ENCODE measurements at regions not wholly inside any gene's neighbourhood (a gene's known extent, or its start where the extent isn't known, plus 50 kb on each side); places are given as distances from the start of the nearest gene placed in this dataset.
A peak's percentile ranks its signal among the peaks of the same experiment; 100 is the strongest.
"Not testable (repeated sequence)": the region's sequence is repeated elsewhere in the genome, so short reads cannot be mapped to it uniquely, and the experiment has no call there.

DNA sequence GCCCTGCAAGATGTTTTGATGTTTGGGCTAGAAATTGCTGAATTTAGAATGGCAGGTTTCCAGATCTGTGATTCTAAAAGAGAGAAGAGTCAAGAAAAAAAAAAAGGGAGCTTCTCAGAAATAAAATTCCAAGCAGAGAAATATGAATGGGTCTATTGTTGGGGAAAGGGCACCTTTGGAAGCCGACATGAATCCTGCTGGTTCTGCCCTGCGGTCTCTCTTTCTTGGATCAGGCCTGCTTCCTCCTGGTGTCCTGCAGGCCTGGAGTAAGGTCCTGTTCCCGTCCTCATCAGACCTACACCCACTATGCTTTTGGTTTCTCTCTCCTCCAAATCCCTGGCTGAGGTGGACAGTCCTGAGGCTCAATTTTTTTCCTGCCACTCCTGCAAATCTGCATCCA lies 109.8 kb upstream of the TRIM2 start:
- Histone ChIP-seq H3K27me3 (no peaks in the 10 kb centered on the region), H3K4me2 (no peak overlapping the region), H3K36me3 (no peaks in the 10 kb centered on the region), H3K27ac (no peak overlapping the region), H3K4me1 (peaks cover 0 to 5% (median 0%) of the 10 kb centered on the region in 10 experiments; a peak in 2 of 20 replicates), H4K20me1 (no peaks in the 10 kb centered on the region), H3K9me3 (replicated peaks in 1 of 11) (no peaks in the 10 kb centered on the region), H3K4me3 (no peak overlapping the region), H3K9ac (no peak overlapping the region)
- no peak for TF ChIP-seq Cebpa-rat (IDR thresholded peaks at IDR 0.05)

DNA sequence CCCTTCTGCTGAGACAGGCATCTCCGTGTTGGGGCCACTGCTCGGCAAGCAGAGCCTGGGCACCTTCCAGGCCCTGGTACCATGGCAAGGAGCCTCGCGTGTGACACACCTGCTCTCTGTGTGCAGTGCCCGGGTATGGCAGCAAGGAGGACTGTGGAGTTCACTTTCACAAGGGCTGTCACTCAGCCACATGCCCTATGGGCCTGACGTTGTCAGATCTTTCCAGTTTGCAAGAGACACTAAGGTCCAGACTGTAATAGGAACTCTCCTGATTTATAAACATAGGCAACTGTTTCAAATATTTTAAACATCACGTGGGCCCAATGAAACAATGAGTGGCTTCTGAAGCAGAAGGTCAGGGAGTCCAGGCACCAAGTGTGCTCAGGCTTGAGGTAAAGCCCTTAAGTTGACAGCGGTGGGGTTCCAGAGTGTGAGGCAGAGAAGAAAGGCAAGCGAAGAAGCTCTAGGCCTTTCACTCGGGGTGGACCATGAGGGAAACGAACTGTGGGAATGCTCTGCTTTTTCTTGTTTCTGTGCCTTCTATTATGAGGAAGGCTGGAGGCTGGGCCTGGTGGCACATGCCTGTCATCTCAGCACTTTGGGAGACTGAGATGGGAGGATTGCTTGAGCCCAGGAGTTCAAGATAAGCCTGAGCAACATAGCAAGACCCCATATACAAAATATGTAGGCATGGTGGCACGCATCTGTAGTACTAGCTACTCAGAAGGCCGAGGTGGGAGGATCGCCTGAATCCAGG lies 108.6 kb upstream of the TRIM2 start:
- H3K4me3 ChIP-seq = no peak overlapping the region
- H3K36me3 ChIP-seq = no peaks in the 10 kb centered on the region
- H3K27me3 ChIP-seq = no peaks in the 10 kb centered on the region

DNA sequence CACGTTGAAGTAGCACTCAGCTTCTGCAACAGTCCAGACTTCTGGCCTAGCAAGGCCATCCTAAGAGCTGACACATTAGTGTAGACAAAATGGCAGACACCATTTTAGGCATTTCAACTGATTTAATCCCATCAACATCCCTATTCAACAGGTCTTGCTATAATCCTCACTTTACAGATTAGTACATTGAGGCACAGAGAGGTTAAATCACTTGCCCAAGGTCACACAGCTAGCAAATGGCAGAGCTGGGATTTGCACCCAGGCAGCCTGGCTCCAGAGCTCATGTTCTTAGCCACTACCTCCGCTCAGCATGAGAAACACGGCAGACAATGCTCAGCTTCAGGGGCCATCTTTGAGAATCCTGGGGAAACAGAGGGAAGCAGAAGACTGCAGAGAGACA lies 107.9 kb upstream of the TRIM2 start:
- H3K4me2 ChIP-seq = no peak overlapping the region
- TF ChIP-seq Cebpa-rat (IDR thresholded peaks at IDR 0.05) = no peak
- no peaks in the 10 kb centered on the region for H3K36me3 ChIP-seq
- no peak overlapping the region for H3K9ac ChIP-seq
- H4K20me1 ChIP-seq = no peaks in the 10 kb centered on the region
- no peaks in the 10 kb centered on the region for H3K27me3 ChIP-seq
- no peak overlapping the region for H3K27ac ChIP-seq
- no peak overlapping the region for H3K4me3 ChIP-seq
- H3K4me1 ChIP-seq = no peaks in the 10 kb centered on the region; a peak in 1 of 20 replicates
- no peaks in the 10 kb centered on the region; a peak in 2 of 22 replicates for H3K9me3 ChIP-seq (replicated peaks in 1 of 11)

More for the DNA sequence above, 108.6 kb upstream of the TRIM2 start:
- no peaks in the 10 kb centered on the region for H4K20me1 ChIP-seq
- peaks cover 0 to 3% (median 0%) of the 10 kb centered on the region in 10 experiments; a peak in 2 of 20 replicates for H3K4me1 ChIP-seq
- H3K27ac ChIP-seq = no peak overlapping the region
- no peak for TF ChIP-seq Cebpa-rat (IDR thresholded peaks at IDR 0.05)
- no peak overlapping the region for H3K4me2 ChIP-seq
- H3K9ac ChIP-seq = no peak overlapping the region
- no peaks in the 10 kb centered on the region; a peak in 2 of 22 replicates for H3K9me3 ChIP-seq (replicated peaks in 1 of 11)

DNA sequence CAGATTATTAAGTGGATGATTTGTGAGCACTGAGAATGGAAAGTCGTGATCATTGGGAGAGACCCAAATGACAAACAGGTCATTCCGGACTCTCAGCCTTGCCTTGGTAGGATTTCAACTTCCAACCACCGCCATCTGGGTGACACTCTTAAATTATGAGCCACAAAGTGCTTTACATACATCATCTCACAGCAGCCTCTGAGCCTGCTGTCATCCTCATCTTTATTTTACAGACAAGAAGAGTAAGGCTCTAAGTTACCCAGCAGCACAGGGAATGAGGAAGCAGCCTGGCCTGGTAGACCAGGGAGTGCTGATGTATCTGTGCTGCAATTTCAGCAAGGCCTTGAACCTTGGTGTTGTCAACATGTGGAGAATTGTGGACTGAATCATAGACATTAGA lies 105.8 kb upstream of the TRIM2 start:
- Histone ChIP-seq H3K4me1 (no peaks in the 10 kb centered on the region), H3K27ac (no peak overlapping the region), H3K9me3 (replicated peaks in 1 of 11) (no peaks in the 10 kb centered on the region; a peak in 2 of 22 replicates), H3K4me3 (no peak overlapping the region), H3K4me2 (no peak overlapping the region), H3K9ac (no peak overlapping the region), H3K27me3 (no peaks in the 10 kb centered on the region), H3K36me3 (no peaks in the 10 kb centered on the region), H4K20me1 (no peaks in the 10 kb centered on the region)
- no peak for TF ChIP-seq Cebpa-rat (IDR thresholded peaks at IDR 0.05)

DNA sequence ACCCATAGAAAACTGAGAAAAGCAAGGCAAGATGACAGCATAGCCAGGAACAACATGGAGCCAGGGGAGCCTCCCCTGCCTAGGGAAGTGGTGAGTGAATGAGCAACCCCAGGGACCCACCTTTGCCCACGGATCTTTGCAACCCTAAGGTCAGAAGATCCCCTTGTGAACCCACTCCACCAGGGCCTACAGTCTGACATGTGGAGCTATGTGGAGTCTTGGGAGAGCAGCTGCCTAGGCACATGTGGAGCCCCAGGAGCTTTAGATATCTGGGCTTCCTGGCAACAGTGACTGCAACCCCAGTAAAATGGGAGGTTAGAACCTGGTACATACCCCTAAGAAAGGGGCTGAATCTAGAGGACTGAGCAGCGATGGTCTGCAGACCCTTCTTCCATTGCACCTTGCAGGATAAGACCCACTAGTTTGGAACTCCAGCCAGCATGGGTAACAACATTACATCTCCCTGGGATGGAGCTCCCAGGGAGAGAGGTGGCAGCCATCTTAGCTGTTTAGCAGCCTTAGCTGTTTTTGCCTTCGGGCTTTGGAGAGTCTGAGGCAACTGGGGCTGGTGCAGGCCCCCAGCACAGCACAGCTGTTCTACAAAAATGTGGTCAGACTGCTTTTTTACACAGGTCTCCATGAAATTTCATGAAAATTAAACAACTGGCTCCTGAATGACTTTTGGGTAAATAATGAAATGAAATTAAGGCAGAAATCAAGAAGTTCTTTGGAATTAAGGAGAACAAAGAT lies 104.7 kb upstream of the TRIM2 start:
- no peak overlapping the region for H3K27ac ChIP-seq
- no peak overlapping the region for H3K4me3 ChIP-seq
- H3K9me3 ChIP-seq (replicated peaks in 1 of 11) = peaks cover 0 to 5% (median 2%) of the 10 kb centered on the region in 11 experiments; a peak in 9 of 22 replicates
- H3K27me3 ChIP-seq = no peaks in the 10 kb centered on the region
- no peak for TF ChIP-seq Cebpa-rat (IDR thresholded peaks at IDR 0.05)
- H3K9ac ChIP-seq = no peak overlapping the region
- no peak overlapping the region for H3K4me2 ChIP-seq
- H3K4me1 ChIP-seq = no peaks in the 10 kb centered on the region
- no peaks in the 10 kb centered on the region for H4K20me1 ChIP-seq
- H3K36me3 ChIP-seq = no peaks in the 10 kb centered on the region

DNA sequence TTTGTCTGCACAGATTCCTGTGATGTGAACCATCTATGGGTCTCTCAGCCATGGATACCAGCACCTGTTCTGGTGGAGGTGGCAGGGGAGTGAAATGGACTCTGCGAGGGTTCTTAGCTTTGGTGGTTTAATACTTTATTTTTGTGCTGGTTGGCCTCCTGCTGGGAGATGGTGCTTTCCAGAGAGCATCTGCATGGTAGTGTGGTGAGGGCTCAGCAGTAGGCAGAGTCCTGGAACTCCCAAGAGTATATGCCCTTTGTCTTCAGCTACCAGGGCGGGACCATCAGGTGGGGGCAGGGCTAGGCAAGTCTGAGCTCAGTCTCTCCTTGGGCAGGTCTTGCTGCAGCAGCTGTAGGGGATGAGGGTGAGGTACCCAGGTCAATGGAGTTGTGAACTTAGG lies 97.5 kb upstream of the TRIM2 start:
- H3K27ac ChIP-seq, H4K20me1 ChIP-seq: not testable (repeated sequence)
- H3K4me1 ChIP-seq = peaks cover 0 to 47% (median 23%) of the 10 kb centered on the region in 10 experiments; a peak in 14 of 20 replicates

DNA sequence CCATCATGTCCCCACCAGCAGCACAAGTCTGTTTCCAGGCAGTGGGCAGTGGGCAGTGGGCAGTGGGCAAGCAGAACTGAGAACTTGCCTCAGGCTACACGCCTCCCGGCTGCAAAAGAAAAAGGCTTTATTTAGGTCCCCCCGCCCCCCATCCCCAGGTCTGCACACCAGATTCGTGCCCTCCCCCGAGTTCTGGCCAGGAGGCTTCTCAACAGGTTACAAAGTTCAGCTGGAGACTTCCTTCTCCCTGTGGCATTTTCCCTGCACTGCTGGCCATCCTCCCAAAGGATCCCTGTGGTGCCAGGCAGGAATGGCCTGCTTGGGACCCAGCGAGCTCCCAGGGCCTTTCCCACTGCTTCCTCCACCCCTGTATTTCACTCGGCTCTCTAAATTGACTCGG lies 97.0 kb upstream of the TRIM2 start:
- Histone ChIP-seq H3K9ac (no peak overlapping the region), H3K27me3 (0 out of 22 replicates have a peak, but pooled peaks cover 0 to 5% (median 0%) of the 10 kb centered on the region in 11 experiments), H4K20me1 (no peaks in the 10 kb centered on the region), H3K9me3 (replicated peaks in 1 of 11) (peaks cover 20 to 30% (median 26%) of the 10 kb centered on the region in 11 experiments), H3K36me3 (0 out of 22 replicates have a peak, but pooled peaks cover 0 to 4% (median 0%) of the 10 kb centered on the region in 11 experiments), H3K27ac (no peak overlapping the region), H3K4me2 (peak overlapping the region in 7 of 11 experiments; percentile 26 to 61 (median 37); a peak in 11 of 22 replicates), H3K4me3 (no peak overlapping the region), H3K4me1 (peaks cover 0 to 53% (median 29%) of the 10 kb centered on the region in 10 experiments; a peak in 15 of 20 replicates)
- no peak for TF ChIP-seq Cebpa-rat (IDR thresholded peaks at IDR 0.05)

More for the DNA sequence above, 97.5 kb upstream of the TRIM2 start:
- Histone ChIP-seq H3K4me2 (peak overlapping the region in 7 of 11 experiments; percentile 26 to 61 (median 37); a peak in 11 of 22 replicates), H3K9me3 (replicated peaks in 1 of 11) (peaks cover 20 to 30% (median 26%) of the 10 kb centered on the region in 11 experiments)
- not testable (repeated sequence) for H3K36me3 ChIP-seq, H3K4me3 ChIP-seq, H3K27me3 ChIP-seq, H3K9ac ChIP-seq

DNA sequence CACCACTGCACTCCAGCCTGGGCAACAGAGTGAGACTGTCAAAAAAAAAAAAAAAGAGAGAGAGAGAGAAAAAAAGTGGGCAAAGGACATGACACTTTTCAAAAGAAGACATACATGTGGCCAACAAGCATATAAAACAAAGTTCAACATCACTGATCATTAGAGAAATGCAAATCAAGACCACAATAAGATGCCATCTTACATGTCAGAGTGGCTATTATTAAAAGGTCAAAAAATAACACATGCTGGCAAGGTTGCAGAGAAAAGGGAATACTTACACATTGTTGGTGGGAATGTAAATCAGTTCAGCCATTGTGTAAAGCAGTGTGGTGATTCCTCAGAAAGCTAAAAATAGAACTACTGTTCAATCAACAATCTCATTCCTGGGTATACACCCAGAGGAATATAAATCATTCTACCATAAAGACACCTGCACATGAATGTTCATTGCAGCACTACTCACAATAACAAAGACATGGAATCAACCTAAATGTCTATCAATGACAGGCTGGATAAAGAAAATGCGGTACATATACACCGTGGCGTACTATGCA lies 94.9 kb upstream of the TRIM2 start:
- H3K4me1 ChIP-seq = peaks cover 13 to 74% (median 49%) of the 10 kb centered on the region in 10 experiments; a peak in 19 of 20 replicates
- H3K36me3 ChIP-seq = 0 out of 22 replicates have a peak, but pooled peaks cover 0 to 4% (median 0%) of the 10 kb centered on the region in 11 experiments

DNA sequence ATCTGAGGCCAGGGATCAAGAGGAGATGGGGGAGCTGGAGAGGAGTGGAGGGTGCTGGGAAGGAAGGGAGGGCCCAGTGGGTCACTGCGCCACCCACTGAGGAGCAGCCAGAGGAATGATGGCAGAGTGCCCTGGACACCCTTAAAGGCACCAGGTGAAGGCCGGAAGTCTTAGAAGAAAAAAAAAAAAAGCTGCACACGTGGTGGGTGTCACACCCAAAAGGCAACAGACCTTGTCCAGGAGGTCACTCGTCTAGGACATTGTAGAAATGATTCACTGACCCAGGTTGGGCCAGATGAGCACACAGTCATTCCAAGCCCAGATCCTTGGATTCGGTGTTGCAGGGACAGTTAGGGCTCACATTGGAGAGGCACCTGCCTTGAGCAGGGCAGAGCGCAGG lies 93.5 kb upstream of the TRIM2 start:
- Histone ChIP-seq H3K4me2 (peak overlapping the region in 8 of 11 experiments; percentile 69 to 82 (median 76); a peak in 14 of 22 replicates), H3K27me3 (peaks cover 0 to 20% (median 0%) of the 10 kb centered on the region in 11 experiments; a peak in 2 of 22 replicates), H3K36me3 (no peaks in the 10 kb centered on the region), H3K9me3 (replicated peaks in 1 of 11) (peaks cover 8 to 17% (median 12%) of the 10 kb centered on the region in 11 experiments), H4K20me1 (no peaks in the 10 kb centered on the region), H3K9ac (no peak overlapping the region), H3K27ac (peak overlapping the region in 1 of 11 experiments; percentile 55; a peak in 1 of 22 replicates), H3K4me1 (peaks cover 20 to 87% (median 61%) of the 10 kb centered on the region in 10 experiments), H3K4me3 (no peak overlapping the region)
- no peak for TF ChIP-seq Cebpa-rat (IDR thresholded peaks at IDR 0.05)

More for the DNA sequence above, 94.9 kb upstream of the TRIM2 start:
- Histone ChIP-seq H3K9ac (no peak overlapping the region), H3K27me3 (peaks cover 0 to 20% (median 0%) of the 10 kb centered on the region in 11 experiments; a peak in 2 of 22 replicates), H3K27ac (no peak overlapping the region), H3K9me3 (replicated peaks in 1 of 11) (peaks cover 20 to 29% (median 24%) of the 10 kb centered on the region in 11 experiments), H3K4me2 (peak overlapping the region in 5 of 11 experiments; percentile 28 to 82 (median 72); a peak in 9 of 22 replicates), H3K4me3 (no peak overlapping the region), H4K20me1 (no peaks in the 10 kb centered on the region)
- TF ChIP-seq Cebpa-rat (IDR thresholded peaks at IDR 0.05) = no peak
